Islet of Langerhans (tissue), 1 donor: ENCODE measurements at regions not wholly inside any gene's neighbourhood (a gene's known extent, or its start where the extent isn't known, plus 50 kb on each side); places are given as distances from the start of the nearest gene placed in this dataset.

Experiments
- FAIRE-seq: peaks from one replicate; lab custom pipeline; 2011; peaks lifted over from hg19 to GRCh38; lab: Jason Lieb, UNC

GRCh38 chr10:79017882-79018520, 50.8 kb upstream of the ZMIZ1 start:
- no peak for FAIRE-seq

- FAIRE-seq: no peak
These were observed 50.2 kb upstream of the ZMIZ1 start for GRCh38 chr10:79018521-79019011.
